Heart left ventricle (tissue), 16 donors: ENCODE measurements at regions not wholly inside any gene's neighbourhood (a gene's known extent, or its start where the extent isn't known, plus 50 kb on each side); places are given as distances from the start of the nearest gene placed in this dataset.

ENCODE experiments used
- ATAC-seq, 4 donors: fragments of 200-7000 bp; cut with Tn5 transposase; one replicate each; pipeline ENCODE4 v1.9.1; 2020 to 2022; ENCODE audit warnings: moderate library complexity in 4 of 4, mild to moderate bottlenecking in 3 of 4, moderate number of reproducible peaks in 1 of 4
- DNase-seq, 5 donors: peaks; one replicate each; pipeline ENCODE4 v3.0.0-alpha.2; 2020
- H3K27ac ChIP-seq, 12 donors: fragments of 200-600 bp; sonication (generic) in 4 of 12; one replicate each; pipeline versions ENCODE4 v1.5.0 to v1.8.0; 2016 to 2022; ENCODE audit warnings: mild to moderate bottlenecking in 2 of 12
- H3K27me3 ChIP-seq, 9 donors: fragments of 200-600 bp; sonication (generic) in 2 of 9; one replicate each; pipeline versions ENCODE4 v1.5.1 to v1.8.0; 2016 to 2022; ENCODE audit warnings: mild to moderate bottlenecking in 3 of 9
- H3K36me3 ChIP-seq, 9 donors: fragments of 200-600 bp; sonication (generic) in 2 of 9; one replicate each; pipeline versions ENCODE4 v1.5.0 to v1.8.0; 2018 to 2022; ENCODE audit warnings: mild to moderate bottlenecking in 2 of 9
- H3K4me1 ChIP-seq, 12 donors: fragments of 200-600 bp; sonication (generic) in 4 of 12; one replicate each; pipeline versions ENCODE4 v1.5.0 to v1.8.0; 2016 to 2022; ENCODE audit warnings: mild to moderate bottlenecking in 3 of 12
- H3K4me3 ChIP-seq, 12 donors: fragments of 200-600 bp; sonication (generic) in 4 of 12; one replicate each; pipeline versions ENCODE4 v1.5.0 to v1.8.0; 2017 to 2022; ENCODE audit warnings: mild to moderate bottlenecking in 9 of 12, moderate library complexity in 4 of 12
- H3K9me3 ChIP-seq, 12 donors: fragments of 200-600 bp; sonication (generic) in 4 of 12; one replicate each; pipeline versions ENCODE4 v1.5.0 to v1.8.0; 2016 to 2022; ENCODE audit warnings: mild to moderate bottlenecking in 1 of 12
- CTCF ChIP-seq, 12 donors: fragments of 200-600 bp; sonication (generic) in 4 of 12; IDR thresholded peaks; one replicate each; pipeline versions ENCODE4 v1.5.0 to v1.8.0; 2018 to 2022; ENCODE audit warnings: antibody characterized with exemption in 12 of 12, mild to moderate bottlenecking in 5 of 12
- POLR2A ChIP-seq, 2 donors: fragments of 450-650 bp; IDR thresholded peaks; one replicate each; pipeline ENCODE4 v1.6.1; 2017; ENCODE audit warnings: antibody characterized with exemption in 2 of 2, mild to moderate bottlenecking in 2 of 2, moderate library complexity in 2 of 2
- WGBS, 4 donors: extraction: QIAGEN DNeasy Blood & Tissue Kit in 2 of 4; methylation state at CpG; one replicate each; pipeline versions ENCODE4 v1.1.5 to v1.1.7; 2013 to 2018; 5-methylcytosine and 5-hydroxymethylcytosine counted together
- intact Hi-C, 10 donors: fragments of 100-400 bp; cut with DNase I; formaldehyde crosslinking; loops; one replicate each; pipeline versions ENCODE4 v1.11.1 to v1.14.2; 2022
- donor health status: ischemic (EF 13 %, LVEDD 7.1; RV severe dilation, severe dysfunction).
- donor health status: healthy with polysubstance abuse.
- donor health status: DM: no; HTN: yes; CAD: no.
- donor health status: DM: no; HTN: no; CAD: no.
- donor health status: ischemic (EF 25% LVEDD 6.9; RV normal size, moderate dysfunction).
- donor health status: ischemic (EF 25% LVEDD 5.7; RV mildly dilated, moderate dysfunction).
- donor health status: healthy.
- donor health status: DM: yes; HTN: yes; CAD: no.
- donor health status: ischemic (EF 35%, LVEDD 5.7; RV mildly dilated, moderate dysfunction).
- donor health status: nonischemic (EF 11% LVEDD 7.7; RV severe dilation, severe dysfunction).
- donor health status: DM: yes; HTN: yes; CAD: no.
- donor health status: PGD.
- donor health status: ischemic (EF 29% LVEDD 5.4; RV normal size, mild dysfunction).
- donor health status: nonischemic (EF 23%, LVEDD 6.1; RV moderate dilation, normal function).

DNA sequence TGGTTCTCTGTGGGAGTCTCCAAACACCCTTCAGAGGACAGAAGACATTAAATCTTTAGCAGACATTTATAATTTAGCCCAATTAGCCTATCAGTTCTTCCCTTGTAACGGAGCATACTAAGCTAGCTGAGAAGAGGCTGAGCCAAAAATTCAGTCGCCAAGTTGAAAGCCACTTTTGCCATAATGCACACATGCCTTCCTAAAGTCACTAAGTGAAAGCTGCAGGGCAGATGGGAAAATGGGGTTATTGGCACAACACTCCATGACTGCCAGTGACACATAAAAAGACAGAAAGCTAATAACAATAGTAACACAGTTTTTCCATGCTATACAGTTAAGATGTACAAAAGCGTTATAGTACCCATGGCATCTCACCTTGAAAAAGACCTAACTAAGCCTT is 176.2 kb downstream of the DIRAS2 start:
- intact Hi-C loops, result no loop called here
- Histone ChIP-seq H3K4me3 (no peak overlapping the region), H3K4me1 (no peaks in the 10 kb centered on the region), H3K27ac (no peak overlapping the region), H3K36me3 (no peaks in the 10 kb centered on the region), H3K9me3 (no peaks in the 10 kb centered on the region), H3K27me3 (peaks cover 0 to 5% (median 0%) of the 10 kb centered on the region in 9 donors)
- no peak for DNase-seq
- TF ChIP-seq CTCF (IDR thresholded peaks at IDR 0.05) (no peak), POLR2A (IDR thresholded peaks at IDR 0.05) (no peak)
- WGBS, 4 donors, result 88 to 92% (median 90%) methylated on average over 3 of the region's 3 CpGs
- no peak for ATAC-seq

GRCh38 chr9:90469435-90469834 is 173.2 kb downstream of the DIRAS2 start:
- H3K9me3 ChIP-seq, result no peaks in the 10 kb centered on the region
- 59 to 82% (median 74%) methylated on average over 8 of the region's 8 CpGs for WGBS, 4 donors
- H3K27me3 ChIP-seq, result peaks cover 0 to 5% (median 0%) of the 10 kb centered on the region in 9 donors
- TF ChIP-seq POLR2A (IDR thresholded peaks at IDR 0.05), result no peak
- H3K4me1 ChIP-seq, result no peaks in the 10 kb centered on the region
- intact Hi-C loops, result no loop called here
- ATAC-seq (no peak), DNase-seq (no peak)
- H3K36me3 ChIP-seq, result no peaks in the 10 kb centered on the region
- H3K4me3 ChIP-seq, result no peak overlapping the region
- no peak overlapping the region for H3K27ac ChIP-seq

DNA sequence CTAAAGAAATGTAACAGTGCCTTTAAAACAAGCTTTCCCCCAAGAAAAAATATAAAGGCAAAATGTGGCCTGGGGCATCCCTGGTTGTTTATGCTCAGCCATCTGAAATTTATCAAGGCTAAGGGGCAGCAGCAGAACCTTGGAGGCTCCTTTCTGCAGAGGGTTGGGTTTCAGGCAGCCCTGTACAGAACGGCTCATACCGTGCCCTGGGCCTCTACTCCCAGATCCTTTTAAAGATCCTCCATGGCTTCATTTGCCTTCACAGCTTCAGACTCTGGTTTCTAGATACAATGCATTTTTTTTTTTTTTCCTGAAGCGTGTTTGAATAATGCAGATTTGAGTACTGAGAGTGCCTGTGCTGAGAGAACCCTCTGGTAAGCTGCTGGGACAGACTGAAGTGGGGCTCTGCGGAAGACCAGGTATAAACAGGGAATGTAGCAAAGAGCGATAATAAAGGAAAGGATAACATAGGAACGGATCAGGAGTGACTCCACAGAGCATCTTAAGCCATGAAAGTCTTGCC is 172.7 kb downstream of the DIRAS2 start:
- H3K27me3 ChIP-seq, result peaks cover 0 to 5% (median 0%) of the 10 kb centered on the region in 9 donors
- WGBS, 4 donors, result 81 to 86% (median 84%) methylated on average over 6 of the region's 6 CpGs
- no peaks in the 10 kb centered on the region for H3K9me3 ChIP-seq
- no peaks in the 10 kb centered on the region for H3K4me1 ChIP-seq
- H3K27ac ChIP-seq, result no peak overlapping the region
- H3K36me3 ChIP-seq, result no peaks in the 10 kb centered on the region
- no peak for TF ChIP-seq CTCF (IDR thresholded peaks at IDR 0.05)
- TF ChIP-seq POLR2A (IDR thresholded peaks at IDR 0.05), result no peak
- no peak for ATAC-seq
- DNase-seq, result no peak
- intact Hi-C loops, result no loop called here
- no peak overlapping the region for H3K4me3 ChIP-seq

DNA sequence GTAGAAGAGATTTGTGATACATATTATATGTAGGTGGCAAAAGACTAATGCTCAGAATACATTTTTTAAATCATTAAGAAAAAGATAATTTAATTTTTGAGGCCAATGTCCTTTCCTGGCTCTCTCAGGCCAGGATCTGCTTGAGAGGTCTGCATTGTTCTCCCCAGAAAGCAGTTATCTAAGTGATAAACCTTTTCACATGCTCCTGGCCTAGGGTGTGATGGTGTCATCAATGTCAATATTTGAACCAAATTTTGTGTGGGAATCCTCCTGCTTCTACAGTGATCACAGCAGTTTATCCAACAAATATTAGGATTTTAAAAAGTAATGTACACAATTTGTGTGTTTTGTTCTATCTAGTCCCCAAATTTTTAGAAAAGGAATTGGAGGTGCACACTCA is 166.6 kb downstream of the DIRAS2 start:
- no peaks in the 10 kb centered on the region for H3K9me3 ChIP-seq
- no peak overlapping the region for H3K4me3 ChIP-seq
- no peaks in the 10 kb centered on the region for H3K36me3 ChIP-seq
- intact Hi-C loops, result no loop called here
- no peak for DNase-seq
- peaks cover 0 to 4% (median 0%) of the 10 kb centered on the region in 9 donors for H3K27me3 ChIP-seq
- ATAC-seq, result no peak
- no peak for TF ChIP-seq CTCF (IDR thresholded peaks at IDR 0.05)
- no peak for TF ChIP-seq POLR2A (IDR thresholded peaks at IDR 0.05)
- H3K4me1 ChIP-seq, result no peaks in the 10 kb centered on the region
- H3K27ac ChIP-seq, result no peak overlapping the region

DNA sequence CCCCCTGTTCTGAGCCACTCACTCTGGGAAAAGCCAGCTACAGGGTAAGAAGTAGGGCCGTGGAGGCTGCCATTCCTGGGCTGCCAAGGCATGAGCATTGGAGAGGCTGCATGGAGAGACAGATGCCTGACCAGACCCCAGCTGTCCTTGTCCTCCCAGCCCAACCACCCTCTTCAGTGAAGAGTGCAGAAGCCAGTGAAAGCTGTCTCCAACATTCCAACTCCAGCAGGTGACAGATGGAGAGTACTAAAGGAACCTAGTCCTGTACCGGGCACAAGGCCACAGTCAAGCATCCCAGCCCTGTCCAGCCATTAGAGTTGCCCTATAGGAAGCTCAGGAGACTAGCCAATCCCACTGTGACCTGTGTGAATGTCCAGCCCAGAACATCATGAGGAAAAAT is 165.1 kb downstream of the DIRAS2 start:
- intact Hi-C loops, result no loop called here
- TF ChIP-seq CTCF (IDR thresholded peaks at IDR 0.05) (no peak), POLR2A (IDR thresholded peaks at IDR 0.05) (no peak)

More for the DNA sequence above, 165.1 kb downstream of the DIRAS2 start:
- Histone ChIP-seq H3K4me1 (no peaks in the 10 kb centered on the region), H3K27me3 (peaks cover 0 to 4% (median 0%) of the 10 kb centered on the region in 9 donors), H3K36me3 (no peaks in the 10 kb centered on the region), H3K4me3 (no peak overlapping the region), H3K9me3 (no peaks in the 10 kb centered on the region), H3K27ac (no peak overlapping the region)
- WGBS, 4 donors, result 63 to 88% (median 75%) methylated on average over 2 of the region's 2 CpGs
- DNase-seq, result no peak
- no peak for ATAC-seq
